Upper lobe of left lung (tissue), 6 donors: ENCODE measurements at regions not wholly inside any gene's neighbourhood (a gene's known extent, or its start where the extent isn't known, plus 50 kb on each side); places are given as distances from the start of the nearest gene placed in this dataset.
A peak's percentile ranks its signal among the peaks of the same experiment; 100 is the strongest.

Source experiments
- ATAC-seq, 2 donors: fragments of 200-7000 bp; cut with Tn5 transposase; one replicate each; pipeline ENCODE4 v1.9.1; 2022; ENCODE audit warnings: mild to moderate bottlenecking in 2 of 2, moderate library complexity in 2 of 2; ENCODE audit not compliant: low FRiP score in 2 of 2
- DNase-seq, 2 donors: peaks; one replicate each; pipeline ENCODE4 v3.0.0-alpha.2; 2019 to 2020
- H3K27ac ChIP-seq, 4 donors: fragments of 200-600 bp; sonication (generic); one replicate each; pipeline ENCODE4 v1.5.1; 2016 to 2019
- H3K27me3 ChIP-seq, 4 donors: fragments of 200-600 bp; sonication (generic); one replicate each; pipeline ENCODE4 v1.5.1; 2017 to 2019
- H3K36me3 ChIP-seq, 4 donors: fragments of 200-600 bp; sonication (generic); one replicate each; pipeline ENCODE4 v1.5.1; 2016 to 2019
- H3K4me1 ChIP-seq, 4 donors: fragments of 200-600 bp; sonication (generic); one replicate each; pipeline ENCODE4 v1.5.1; 2018 to 2019
- H3K4me3 ChIP-seq, 4 donors: fragments of 200-600 bp; sonication (generic); one replicate each; pipeline ENCODE4 v1.5.1; 2017 to 2019; ENCODE audit warnings: mild to moderate bottlenecking in 2 of 4, moderate library complexity in 1 of 4
- H3K9me3 ChIP-seq, 4 donors: fragments of 200-600 bp; sonication (generic); one replicate each; pipeline ENCODE4 v1.5.1; 2018 to 2019
- CTCF ChIP-seq, 6 experiments: fragments of 450-650 bp in 4 of 6; fragments of 200-600 bp in 2 of 6; sonication (generic) in 2 of 6; IDR thresholded peaks; one replicate each; pipeline ENCODE4 v1.5.1; 2016 to 2019; ENCODE audit warnings: antibody characterized with exemption in 6 of 6
- EP300 ChIP-seq, 4 donors: sonication (generic); formaldehyde crosslinking; IDR thresholded peaks; one replicate each; pipeline ENCODE4 v1.5.1; 2017; ENCODE audit warnings: antibody characterized with exemption in 4 of 4, control low read depth in 2 of 4
- POLR2A ChIP-seq, 4 donors: fragments of 450-650 bp; IDR thresholded peaks; one replicate each; pipeline ENCODE4 v1.5.1; 2016 to 2017; ENCODE audit warnings: antibody characterized with exemption in 4 of 4, mild to moderate bottlenecking in 2 of 4
- POLR2AphosphoS5 ChIP-seq, 2 donors: sonication (generic); formaldehyde crosslinking; IDR thresholded peaks; one replicate each; pipeline ENCODE4 v1.5.1; 2017; ENCODE audit warnings: antibody characterized with exemption in 2 of 2
- WGBS, 2 donors: methylation state at CpG; one replicate each; pipeline ENCODE4 v1.1.5; 2017 to 2018; 5-methylcytosine and 5-hydroxymethylcytosine counted together
- donor health status: DM: no; HTN: no; CAD: no; lungs with moderate emphysema.
- donor health status: DM: no; HTN: yes; CAD: no; lungs with severe emphysema.

- WGBS, 2 donors = 62 to 63% methylated on average over 2 of the region's 2 CpGs
- no peak for ATAC-seq
- TF ChIP-seq CTCF (IDR thresholded peaks at IDR 0.05) = no peak
- TF ChIP-seq POLR2A (IDR thresholded peaks at IDR 0.05) = no peak
- no peak for TF ChIP-seq POLR2AphosphoS5 (IDR thresholded peaks at IDR 0.05)
Observed at GRCh38 chr11:122304306-122304705, 188.3 kb upstream of the BLID start.

GRCh38 chr11:122294041-122294440, 178.0 kb upstream of the BLID start:
- Histone ChIP-seq H3K4me3 (no peak overlapping the region), H3K4me1 (no peaks in the 10 kb centered on the region), H3K27ac (no peak overlapping the region), H3K36me3 (no peaks in the 10 kb centered on the region), H3K27me3 (no peaks in the 10 kb centered on the region), H3K9me3 (peaks cover 0 to 5% (median 1%) of the 10 kb centered on the region in 4 donors)
- no peak for DNase-seq
- ATAC-seq = no peak
- WGBS, 2 donors = 61 to 62% methylated on average over 3 of the region's 3 CpGs
- TF ChIP-seq POLR2A (IDR thresholded peaks at IDR 0.05) (no peak), POLR2AphosphoS5 (IDR thresholded peaks at IDR 0.05) (no peak), EP300 (IDR thresholded peaks at IDR 0.05) (no peak), CTCF (IDR thresholded peaks at IDR 0.05) (no peak)

More at GRCh38 chr11:122304306-122304705, 188.3 kb upstream of the BLID start:
- no peaks in the 10 kb centered on the region for H3K36me3 ChIP-seq
- no peak overlapping the region for H3K27ac ChIP-seq
- no peaks in the 10 kb centered on the region for H3K4me1 ChIP-seq
- no peak overlapping the region for H3K4me3 ChIP-seq
- H3K9me3 ChIP-seq = no peaks in the 10 kb centered on the region
- no peaks in the 10 kb centered on the region for H3K27me3 ChIP-seq
- no peak for DNase-seq

GRCh38 chr11:122293296-122294023, 177.4 kb upstream of the BLID start:
- DNase-seq (no peak), ATAC-seq (no peak)
- H3K4me1 ChIP-seq = no peaks in the 10 kb centered on the region
- no peaks in the 10 kb centered on the region for H3K36me3 ChIP-seq
- no peaks in the 10 kb centered on the region for H3K27me3 ChIP-seq
- H3K27ac ChIP-seq = no peak overlapping the region
- WGBS, 2 donors = 80 to 85% methylated on average over 5 of the region's 5 CpGs
- peaks cover 0 to 1% (median 0%) of the 10 kb centered on the region in 4 donors for H3K9me3 ChIP-seq
- H3K4me3 ChIP-seq = no peak overlapping the region
- TF ChIP-seq CTCF (IDR thresholded peaks at IDR 0.05) (peak in 1 of 6 experiments; percentile 6), POLR2A (IDR thresholded peaks at IDR 0.05) (no peak), POLR2AphosphoS5 (IDR thresholded peaks at IDR 0.05) (no peak), EP300 (IDR thresholded peaks at IDR 0.05) (no peak)

GRCh38 chr11:122287401-122287800, 171.4 kb upstream of the BLID start:
- Histone ChIP-seq H3K9me3 (no peaks in the 10 kb centered on the region), H3K27me3 (no peaks in the 10 kb centered on the region), H3K27ac (no peak overlapping the region), H3K4me1 (no peaks in the 10 kb centered on the region), H3K4me3 (no peak overlapping the region), H3K36me3 (no peaks in the 10 kb centered on the region)
- ATAC-seq (no peak), DNase-seq (no peak)
- no peak for TF ChIP-seq CTCF (IDR thresholded peaks at IDR 0.05)
- no peak for TF ChIP-seq POLR2A (IDR thresholded peaks at IDR 0.05)
- no peak for TF ChIP-seq POLR2AphosphoS5 (IDR thresholded peaks at IDR 0.05)
- no peak for TF ChIP-seq EP300 (IDR thresholded peaks at IDR 0.05)
- WGBS, 2 donors = 52 to 55% methylated on average over 11 of the region's 11 CpGs
